HG02588 (cell line): ENCODE measurements at regions not wholly inside any gene's neighbourhood (a gene's known extent, or its start where the extent isn't known, plus 50 kb on each side); places are given as distances from the start of the nearest gene placed in this dataset.

Experiments used
- ATAC-seq: cut with Tn5 transposase; IDR thresholded peaks from one replicate; pipeline ENCODE4 v1.9.1; 2021; ENCODE audit warnings: mild to moderate bottlenecking, moderate library complexity; ENCODE audit not compliant: unreplicated experiment

DNA sequence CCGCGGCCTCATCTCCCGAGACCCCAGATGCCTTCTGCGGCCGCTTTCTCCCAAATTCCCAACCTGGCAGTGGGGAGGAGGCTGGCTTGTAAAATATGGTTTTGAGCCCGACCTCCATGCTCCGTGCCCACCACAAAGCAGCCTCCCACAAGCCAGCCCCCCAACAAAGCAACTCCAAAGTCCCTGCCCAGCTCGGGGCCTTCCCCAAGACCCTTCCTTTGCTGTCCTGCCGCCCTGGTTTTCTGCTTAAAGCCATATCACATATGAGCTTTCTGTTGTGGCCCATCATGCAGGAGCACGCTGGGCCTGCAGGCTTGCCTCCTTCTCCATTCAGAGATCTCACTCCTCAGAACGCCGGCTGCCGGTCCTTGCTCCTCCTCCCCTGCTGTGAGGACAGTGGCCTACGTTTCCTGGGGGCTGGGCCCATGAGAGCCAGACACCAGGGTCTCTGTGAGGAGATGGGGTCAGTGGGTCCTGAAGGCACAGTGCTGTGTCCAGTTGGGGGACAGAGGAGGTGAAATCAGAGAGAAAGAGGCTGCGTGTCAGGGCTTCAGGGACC lies 680.0 kb downstream of the BRD1 start:
- ATAC-seq: no peak

DNA sequence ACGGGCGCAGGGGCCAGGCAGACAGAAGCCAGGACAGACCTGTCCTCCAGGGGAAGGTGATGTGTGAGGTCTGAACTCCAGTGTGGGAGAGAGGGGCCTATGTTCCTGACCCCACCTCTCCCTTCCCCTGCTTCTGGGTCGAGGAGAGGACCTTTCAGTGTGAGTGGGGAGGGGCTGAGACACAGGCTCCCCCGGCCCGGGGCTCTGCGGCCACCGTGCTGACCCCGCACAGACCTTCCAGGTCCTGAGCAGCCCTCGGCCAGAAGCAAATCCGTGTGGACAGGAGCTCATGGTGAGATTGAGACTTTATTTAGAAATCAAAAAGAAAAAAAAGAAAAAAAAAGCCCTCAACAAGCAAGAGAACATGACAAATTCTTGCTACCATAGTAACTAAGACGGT lies 680.5 kb downstream of the BRD1 start:
- no peak for ATAC-seq

DNA sequence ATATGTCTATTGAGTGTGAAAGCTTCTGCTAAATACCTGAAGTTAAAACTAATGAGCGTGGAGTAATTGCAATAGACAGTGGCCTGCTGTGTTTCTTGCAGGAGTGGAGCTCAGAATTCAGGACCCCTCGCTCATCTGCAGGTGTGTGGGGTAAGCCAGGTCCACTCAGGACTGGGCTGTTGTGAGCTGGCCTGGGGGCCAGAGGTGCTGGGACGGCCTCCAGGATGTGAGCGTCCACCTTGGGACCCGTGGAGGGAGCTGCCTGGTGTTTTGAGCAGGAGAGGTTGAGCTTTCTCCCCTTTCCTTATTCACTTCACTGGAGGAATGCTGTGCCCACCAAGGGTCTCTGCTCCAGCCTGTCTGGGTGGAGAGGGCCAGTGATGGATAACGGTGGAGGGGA lies 681.2 kb downstream of the BRD1 start:
- no peak for ATAC-seq

DNA sequence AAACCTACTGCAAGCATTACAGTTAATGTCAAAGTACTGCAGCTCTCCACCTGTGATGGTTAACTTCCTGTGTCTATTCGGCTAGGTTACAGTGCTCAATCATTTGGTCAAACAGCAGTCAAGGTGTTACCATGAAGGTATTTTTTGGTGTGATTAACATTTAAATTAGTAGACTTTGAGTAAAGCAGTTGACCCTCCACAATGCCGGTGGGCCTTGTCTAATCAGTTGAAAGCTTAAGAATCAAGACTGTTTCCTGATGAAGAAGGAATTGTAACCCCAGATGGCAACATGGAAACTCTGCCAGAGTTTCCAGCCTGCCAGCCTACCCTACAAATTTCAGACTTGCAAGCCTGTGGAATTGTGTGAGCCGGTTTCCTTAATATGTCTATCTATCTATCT lies 683.9 kb downstream of the BRD1 start:
- no peak for ATAC-seq

DNA sequence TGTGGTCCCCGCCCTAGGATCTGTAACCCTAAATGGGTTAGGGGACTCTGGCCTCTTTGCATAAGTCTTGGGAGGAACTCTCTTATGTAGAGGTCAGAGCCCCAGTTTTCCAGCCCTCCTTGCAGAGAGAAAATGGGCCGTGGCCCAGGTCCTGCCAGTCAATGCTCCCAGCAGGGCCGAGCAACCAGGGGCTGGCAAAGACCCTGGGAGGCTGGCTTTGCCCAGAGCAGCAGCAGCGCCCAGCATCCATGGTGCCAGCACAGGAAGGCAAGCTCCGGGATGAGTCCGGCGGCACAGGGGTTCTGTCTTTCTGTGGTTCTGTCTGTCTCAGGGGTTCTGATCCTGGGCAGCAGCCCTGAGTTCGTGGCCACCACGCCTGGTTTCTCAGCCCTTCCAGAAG lies 684.8 kb downstream of the BRD1 start:
- no peak for ATAC-seq

DNA sequence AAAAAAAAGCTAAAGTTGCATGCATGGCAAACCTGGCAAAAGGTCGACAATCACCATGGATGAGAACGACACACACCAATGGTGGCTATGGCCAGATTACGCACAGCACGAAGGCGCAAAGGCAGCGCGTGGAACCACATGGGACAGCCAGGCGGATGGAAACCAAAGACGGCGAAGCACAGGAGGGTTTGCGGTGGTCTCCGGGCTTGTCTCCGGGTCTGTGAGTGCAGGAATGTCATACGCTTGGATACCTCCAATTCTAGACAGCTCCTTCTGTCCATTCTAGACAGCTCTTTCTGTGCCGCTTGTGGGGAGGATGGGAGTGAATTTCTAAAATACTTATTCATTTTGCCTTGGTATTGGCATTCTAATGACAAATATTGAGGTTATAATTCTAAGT lies 685.4 kb downstream of the BRD1 start:
- no peak for ATAC-seq

DNA sequence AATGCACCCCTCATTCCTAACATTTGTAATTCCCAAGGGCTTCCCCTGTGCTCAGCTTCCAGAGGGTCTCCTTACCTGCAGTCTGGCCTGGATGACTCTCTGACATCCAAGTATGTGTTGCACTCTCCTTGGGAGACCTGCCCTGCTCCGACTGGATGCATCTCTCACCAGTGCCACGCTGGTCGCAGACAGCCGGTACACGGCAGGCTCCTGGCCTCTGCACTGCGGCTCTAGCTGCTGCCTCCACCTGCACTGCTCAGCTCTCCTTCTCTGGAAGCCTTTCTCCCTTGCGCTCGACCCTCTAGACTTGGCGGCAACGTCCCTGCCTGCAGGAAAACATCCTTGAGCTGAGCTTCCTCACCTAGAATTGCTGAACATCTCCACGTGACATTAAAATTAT lies 685.9 kb downstream of the BRD1 start:
- ATAC-seq: no peak

DNA sequence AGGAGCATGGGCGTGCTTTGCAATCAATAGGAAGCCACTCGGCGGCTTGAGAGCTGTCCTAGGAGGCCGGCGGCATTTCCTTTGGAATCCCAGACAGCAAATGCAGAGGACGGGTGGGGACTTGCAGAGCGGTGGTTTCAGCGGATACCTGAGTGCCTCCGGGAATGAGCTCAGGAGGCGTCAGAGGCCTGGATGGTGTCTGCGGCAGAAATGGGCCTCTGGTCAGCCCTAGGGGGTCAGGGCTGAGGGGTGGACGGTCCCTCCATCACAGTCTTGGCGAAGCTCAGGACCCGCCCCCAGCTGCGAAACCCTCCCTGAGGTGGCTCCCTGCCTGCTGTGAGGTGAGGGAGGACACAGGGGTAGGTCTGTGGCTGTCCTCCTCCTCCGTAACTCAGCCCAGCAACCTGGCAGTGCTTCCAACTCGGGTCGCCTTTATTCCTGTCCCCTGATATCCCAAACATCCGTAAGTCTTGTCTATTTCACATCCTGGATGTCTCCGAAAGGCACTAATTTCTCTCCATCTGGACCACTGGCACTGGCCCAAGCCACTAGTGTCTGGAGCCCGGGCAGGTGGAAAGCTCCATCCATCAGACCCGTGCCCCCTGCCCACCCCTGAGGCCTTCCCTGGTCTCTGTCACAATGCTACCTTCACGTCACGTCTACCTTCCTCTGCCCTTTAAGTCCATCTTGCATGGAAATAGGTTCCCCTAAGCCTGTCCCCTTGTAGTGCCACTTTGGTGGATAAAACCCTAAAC lies 686.6 kb downstream of the BRD1 start:
- no peak for ATAC-seq

DNA sequence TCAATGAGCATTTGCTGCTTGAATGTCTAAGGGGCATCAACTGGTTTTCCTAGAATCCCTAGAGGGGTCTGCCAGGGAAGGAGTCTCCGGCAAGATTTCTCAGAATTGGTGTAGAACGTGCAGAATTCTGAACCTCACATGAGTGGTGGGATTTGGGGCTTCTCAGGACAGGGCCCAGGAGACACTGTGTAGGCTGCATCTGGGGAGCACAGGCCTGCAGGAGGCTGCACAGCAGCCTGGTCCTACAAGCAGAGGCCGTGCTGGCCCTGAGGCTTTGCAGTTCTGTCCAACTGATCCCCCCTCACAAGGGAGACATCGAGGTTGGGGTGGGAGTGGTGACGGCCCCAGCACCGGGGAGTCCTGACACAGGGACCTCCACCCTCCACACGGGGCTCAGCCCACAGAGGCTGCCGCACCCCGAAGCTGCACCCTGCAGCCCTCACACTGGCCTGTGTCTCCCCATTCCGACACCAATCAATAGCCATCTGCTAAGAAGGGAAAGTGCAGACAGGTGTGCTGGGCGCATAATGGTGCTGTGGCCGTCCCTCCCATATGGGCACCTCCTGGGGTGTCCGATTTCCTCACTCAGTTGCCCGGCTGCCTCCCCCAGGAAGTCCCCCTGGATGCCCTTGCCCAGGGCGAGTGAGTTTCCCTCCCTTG lies 688.1 kb downstream of the BRD1 start:
- no peak for ATAC-seq

DNA sequence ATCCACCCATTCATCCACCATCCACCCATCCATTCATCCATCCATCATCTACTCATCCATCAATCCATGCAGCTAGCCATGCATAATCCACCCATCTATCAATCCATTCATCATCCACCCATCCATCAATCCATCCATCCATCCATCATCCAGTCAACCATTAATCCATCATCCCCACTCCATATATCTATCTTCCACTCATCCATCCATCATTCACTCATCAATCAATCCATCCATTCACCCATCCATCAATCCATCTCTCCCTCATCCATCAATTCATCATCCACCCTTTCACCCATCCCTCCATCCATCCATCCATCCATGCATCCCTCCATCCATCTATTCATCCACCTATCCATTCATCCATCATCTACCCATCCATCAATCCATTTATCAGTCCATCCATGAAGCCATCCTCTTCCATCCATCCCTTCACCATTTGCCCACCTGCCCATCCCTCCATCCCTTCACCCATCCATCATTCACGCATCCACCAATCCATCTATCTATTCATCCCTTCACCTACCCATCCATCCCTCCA lies 689.4 kb downstream of the BRD1 start:
- ATAC-seq: no peak

DNA sequence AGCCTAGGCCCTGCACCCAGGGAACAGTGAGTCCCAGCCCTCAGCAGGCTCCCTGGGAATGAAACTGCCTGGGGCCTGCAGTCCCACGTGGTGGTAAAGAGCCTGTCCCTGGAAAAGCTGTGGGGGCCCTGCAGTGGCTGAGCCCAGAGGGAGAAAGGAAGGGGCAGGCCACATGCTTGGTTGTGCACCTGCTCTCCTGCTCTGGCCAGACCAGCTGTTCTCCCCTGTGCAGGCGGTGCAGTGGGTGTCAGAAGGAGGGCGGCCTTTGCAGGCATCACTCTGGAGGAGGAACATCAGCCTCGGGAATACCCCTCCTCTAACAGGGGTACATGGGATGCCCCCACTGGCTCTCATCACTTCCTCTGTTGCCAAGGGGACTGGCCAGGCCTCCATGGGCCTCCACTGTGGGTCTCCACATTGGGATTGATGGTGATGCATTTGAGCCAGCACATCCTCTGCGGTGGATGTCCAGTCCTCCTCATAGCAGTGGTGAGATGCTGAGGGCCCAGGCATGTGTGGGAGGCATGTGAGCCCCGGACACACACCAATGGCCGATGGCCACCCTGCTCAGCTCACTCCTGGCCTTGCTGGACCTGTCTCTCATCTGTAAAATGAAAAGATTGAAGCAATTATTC lies 690.4 kb downstream of the BRD1 start:
- no peak for ATAC-seq

DNA sequence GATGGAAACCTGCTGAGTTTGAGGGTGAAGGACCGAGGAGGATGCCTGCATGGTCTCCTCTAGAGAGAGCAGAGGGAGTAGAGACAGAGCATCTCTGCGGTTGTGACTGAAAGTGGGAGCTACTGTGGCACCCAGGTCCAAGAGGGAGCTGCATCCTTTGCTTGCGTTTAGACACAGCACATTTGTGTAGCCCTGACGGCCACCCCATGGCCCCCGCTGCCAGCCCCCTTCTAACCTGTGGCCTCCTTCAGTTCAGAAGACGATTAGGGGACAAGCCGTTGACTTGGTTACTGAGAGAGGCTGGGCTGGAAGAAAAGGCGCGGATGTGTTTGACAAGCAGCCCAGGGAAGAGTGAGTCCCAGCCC lies 690.9 kb downstream of the BRD1 start:
- no peak for ATAC-seq

DNA sequence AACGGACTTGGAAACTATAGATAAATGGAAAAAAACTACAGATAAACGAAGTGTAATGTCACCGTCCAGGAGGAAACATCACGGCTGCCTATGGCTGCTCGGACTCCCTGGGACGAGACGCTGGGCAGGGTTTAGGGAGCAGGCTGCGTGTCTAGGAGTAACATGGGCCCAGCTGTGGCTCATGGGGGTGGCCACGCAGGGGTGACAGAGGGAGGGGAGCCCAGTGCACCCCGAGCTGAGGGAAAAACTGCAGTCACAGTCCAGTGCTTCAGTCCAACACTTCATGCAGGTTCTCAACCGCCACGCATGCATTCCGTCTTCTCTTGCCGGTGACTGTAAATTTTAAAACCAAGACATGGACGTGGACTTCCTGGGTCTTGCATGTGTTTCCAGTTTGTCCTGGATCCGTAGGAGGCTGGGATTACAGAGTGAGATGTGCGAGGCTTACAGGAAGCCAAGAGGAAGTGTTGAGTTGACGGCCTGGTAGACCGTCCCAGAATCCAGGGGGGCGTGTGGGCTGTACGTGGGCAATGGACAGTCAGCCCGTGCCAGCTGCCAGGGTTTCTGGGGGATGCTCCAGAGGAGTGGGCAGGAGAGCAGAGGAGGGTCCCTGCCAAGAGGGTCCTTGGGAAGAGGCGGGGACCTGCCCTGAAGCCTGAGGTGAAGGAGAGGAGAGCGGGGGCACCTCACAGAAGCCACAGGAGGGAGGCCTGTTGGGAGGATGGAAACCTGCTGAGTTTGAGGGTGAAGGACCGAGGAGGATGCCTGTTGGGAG lies 691.4 kb downstream of the BRD1 start:
- ATAC-seq: no peak

DNA sequence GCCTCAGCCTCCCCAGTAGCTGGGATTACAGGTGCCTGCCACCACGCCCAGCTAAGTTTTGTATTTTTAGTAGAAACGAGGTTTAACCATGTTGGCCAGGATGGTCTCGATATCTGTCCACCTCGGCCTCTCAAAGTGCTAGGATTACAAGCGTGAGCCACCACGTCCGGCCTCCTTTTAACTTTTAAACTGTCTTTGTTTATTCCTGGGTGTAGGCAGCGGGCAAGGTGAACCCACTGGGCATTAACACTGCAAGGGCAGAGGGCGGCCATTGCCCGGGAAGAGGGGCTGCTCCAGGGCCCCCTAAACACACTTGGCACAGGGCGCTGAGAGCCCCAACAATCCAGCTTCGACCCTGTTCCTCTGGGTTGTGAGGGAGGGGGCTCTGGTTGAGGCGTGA lies 693.6 kb downstream of the BRD1 start:
- no peak for ATAC-seq

DNA sequence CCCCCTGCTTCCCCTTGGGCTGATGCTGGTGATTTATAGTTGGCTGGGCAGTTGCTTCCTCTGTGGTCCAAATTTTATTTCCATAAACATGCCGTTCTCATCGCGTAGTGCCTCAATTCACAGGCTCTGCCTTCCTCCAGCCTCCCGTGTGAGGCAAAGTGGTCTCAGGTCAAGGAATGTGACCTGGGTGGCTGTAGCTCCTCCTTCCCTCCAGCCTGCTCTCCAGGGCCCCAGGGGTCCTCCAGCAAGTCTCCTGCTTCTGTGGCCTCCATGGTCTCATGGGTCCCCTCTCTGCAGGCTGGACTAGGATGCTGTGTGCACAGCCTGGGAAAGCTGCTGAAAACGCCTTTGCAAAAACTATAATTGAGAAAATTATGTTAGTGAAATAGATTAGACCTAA lies 694.1 kb downstream of the BRD1 start:
- no peak for ATAC-seq

DNA sequence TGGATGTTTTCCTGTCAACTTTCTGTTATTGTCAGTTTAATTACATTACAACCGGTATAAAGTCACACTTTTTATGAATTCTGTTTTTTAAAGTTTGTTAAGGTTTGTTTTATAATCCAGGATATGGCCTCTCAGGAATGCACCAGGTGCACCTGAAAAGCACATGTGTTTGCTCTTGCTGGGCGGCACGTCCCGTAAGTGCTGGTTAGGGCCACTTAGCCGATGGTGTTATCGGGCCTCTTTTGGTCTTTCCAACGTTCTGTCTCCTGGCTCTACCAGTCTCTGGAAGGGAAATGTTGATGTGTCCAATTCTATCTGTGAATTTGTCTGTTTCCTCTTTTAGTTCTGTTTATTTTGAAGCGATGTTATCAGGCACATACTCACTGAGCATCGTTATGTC lies 695.7 kb downstream of the BRD1 start:
- no peak for ATAC-seq

DNA sequence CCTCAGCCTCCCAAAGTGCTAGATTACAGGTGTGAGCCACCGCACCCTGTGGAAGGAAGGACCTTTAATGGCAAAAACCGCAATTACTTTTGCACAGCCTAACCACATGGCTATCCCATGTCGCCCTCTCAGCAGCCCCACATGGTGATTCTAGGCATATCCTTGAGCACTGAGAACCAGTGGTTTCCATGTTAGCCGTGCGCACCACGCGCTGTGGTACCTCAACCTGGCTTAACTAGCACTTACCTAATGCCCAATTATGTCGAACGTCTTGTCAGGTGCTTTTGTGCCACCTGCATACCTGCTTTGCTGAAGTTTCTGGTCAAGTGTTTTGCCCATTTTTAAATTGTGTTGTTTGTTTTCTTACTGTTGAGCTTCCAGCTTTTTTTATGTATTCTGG lies 697.9 kb downstream of the BRD1 start:
- no peak for ATAC-seq

DNA sequence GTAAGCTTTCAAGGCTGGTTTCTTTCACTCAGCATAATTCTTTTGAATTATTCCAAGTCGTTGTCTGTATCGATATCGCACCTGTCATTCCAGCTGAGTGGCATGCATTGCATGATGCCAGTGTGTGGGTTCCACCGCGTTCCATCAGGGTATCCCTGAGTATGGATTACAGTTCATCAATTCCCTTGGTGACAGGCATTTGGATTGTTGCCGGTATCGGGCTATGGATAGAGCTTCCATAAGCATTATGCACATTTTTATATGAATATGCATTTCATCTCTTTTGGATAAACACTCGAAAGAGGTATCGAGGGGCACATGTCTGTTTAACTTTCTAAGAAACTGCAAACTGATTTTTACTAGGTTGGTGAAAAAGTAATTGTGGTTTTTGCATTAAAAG lies 698.8 kb downstream of the BRD1 start:
- no peak for ATAC-seq

DNA sequence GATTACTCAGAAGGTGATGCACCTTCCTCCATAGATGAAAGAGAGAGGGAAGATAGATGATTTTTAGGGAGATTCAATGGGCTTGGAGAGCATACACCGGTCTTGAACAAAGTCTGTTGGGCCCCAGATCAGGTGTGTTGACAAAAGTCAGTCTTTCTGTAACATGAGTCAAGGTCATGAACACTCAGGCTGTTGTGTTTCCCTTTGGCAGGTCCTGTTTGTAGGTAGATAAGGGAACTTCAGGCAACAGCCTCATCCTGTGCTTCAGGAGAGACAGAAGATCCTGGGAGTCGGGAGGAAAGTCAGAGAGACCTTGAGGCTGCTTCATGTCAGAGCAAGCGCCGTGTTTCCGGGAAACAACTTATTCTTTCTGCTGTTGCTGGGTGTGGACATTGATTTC lies 703.1 kb downstream of the BRD1 start:
- no peak for ATAC-seq

DNA sequence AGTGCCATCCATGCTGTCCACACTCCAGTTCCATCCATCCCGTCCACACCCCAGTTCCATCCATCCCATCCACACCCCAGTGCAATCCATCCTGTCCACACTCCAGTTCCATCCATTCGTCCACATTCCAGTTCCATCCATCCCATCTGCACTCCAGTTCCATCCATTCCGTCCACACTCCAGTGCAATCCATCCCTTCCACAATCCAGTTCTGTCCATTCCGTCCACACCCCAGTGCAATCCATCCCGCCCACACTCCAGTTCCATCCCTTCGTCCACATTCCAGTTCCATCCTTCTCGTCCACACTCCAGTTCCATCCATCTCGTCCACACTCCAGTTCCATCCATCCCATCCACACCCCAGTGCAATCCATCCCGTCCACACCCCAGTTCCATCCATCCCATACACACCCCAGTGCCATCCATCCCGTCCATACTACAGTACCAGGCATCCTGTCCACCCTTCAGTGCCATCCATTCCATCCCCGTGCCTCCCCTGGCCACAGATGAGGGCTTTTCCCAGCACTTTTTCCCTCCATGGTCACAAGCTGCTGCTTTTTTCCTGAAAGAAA lies 704.0 kb downstream of the BRD1 start:
- no peak for ATAC-seq

DNA sequence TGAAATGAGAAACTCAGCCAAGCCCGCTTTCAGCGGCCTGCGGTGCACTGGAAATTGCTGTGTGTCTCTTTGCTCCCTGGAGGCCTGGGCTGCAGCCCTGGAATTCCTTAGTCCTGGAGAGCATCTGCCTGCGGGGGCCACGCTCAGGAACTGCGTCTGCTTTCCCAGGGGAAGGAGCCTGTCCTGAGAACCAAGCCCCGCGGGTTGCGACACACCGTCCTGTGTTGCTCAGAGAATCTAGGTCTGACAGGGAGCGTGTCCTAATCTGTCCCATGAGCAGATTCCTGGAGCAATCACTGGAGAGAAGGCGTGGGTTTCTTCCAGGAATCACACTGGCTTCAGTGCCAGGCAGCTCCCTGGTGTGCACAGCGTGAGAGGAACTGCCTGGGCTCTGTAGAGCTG lies 708.1 kb downstream of the BRD1 start:
- ATAC-seq: no peak
